B cell (primary cell): ENCODE measurements at regions not wholly inside any gene's neighbourhood (a gene's known extent, or its start where the extent isn't known, plus 50 kb on each side); places are given as distances from the start of the nearest gene placed in this dataset.

Source experiments
- ATAC-seq: fragments of 200-7000 bp; cut with Tn5 transposase; one replicate; pipeline ENCODE4 v1.10.0; 2021; ENCODE audit warnings: low read depth, mild to moderate bottlenecking, moderate number of reproducible peaks, moderate library complexity
- CTCF ChIA-PET: fragments of 350-600 bp; sonication (Branson Sonifier 250); formaldehyde crosslinking; loops from one replicate; lab custom pipeline; 2021; ENCODE audit warnings: antibody characterized with exemption, inconsistent platforms; lab: Charles Lee
- POLR2A ChIA-PET: fragments of 350-600 bp; sonication (Branson Sonifier 250); formaldehyde crosslinking; loops from one replicate; lab custom pipeline; 2021; ENCODE audit warnings: antibody characterized with exemption; lab: Charles Lee
- DNase-seq: peaks from one replicate; pipeline ENCODE4 v3.0.0; 2013
- H2AFZ ChIP-seq: 2 replicates; pipeline ENCODE4 v1.6.1; 2012; ENCODE audit warnings: mild to moderate bottlenecking, low read depth, low read length; ENCODE audit not compliant: insufficient read depth, poor library complexity, severe bottlenecking
- H3K27ac ChIP-seq, 2 donors: 1 replicate in 1 of 2; 2 replicates in 1 of 2; pipeline ENCODE4 v1.5.1; 2012 to 2013; ENCODE audit warnings: low read length in 2 of 2, mild to moderate bottlenecking in 2 of 2, moderate library complexity in 1 of 2
- H3K27me3 ChIP-seq, 4 experiments: fragments of 200-600 bp in 1 of 4; sonication (generic) in 1 of 4; replicated peaks in 1 of 4; 1 replicate in 2 of 4; 2 replicates in 2 of 4; pipeline versions ENCODE4 v1.6.1 to v1.7.0; 2013 to 2016; ENCODE audit warnings: low read length in 3 of 4, mild to moderate bottlenecking in 2 of 4, mixed read lengths in 1 of 4, moderate library complexity in 1 of 4; ENCODE audit not compliant: insufficient read depth in 4 of 4, control insufficient read depth in 3 of 4; ENCODE audit errors: control extremely low read depth in 1 of 4
- H3K36me3 ChIP-seq, 2 experiments: replicated peaks in 1 of 2; 1 replicate in 1 of 2; 2 replicates in 1 of 2; pipeline versions ENCODE4 v1.6.1 to v1.7.1; 2013; ENCODE audit warnings: low read length in 1 of 2; ENCODE audit not compliant: insufficient read depth in 2 of 2, control insufficient read depth in 1 of 2; ENCODE audit errors: control extremely low read depth in 1 of 2, extremely low read depth in 1 of 2
- H3K4me1 ChIP-seq, 2 donors: fragments of 200-600 bp in 1 of 2; sonication (generic) in 1 of 2; 1 replicate in 1 of 2; 2 replicates in 1 of 2; pipeline versions ENCODE4 v1.5.1 to v1.6.1; 2013 to 2017; ENCODE audit warnings: low read length in 2 of 2; ENCODE audit not compliant: control insufficient read depth in 2 of 2, insufficient read depth in 2 of 2
- H3K4me2 ChIP-seq: replicated peaks from 2 replicates; pipeline ENCODE3; 2012; ENCODE audit warnings: mild to moderate bottlenecking, low read depth, low read length; ENCODE audit not compliant: poor library complexity, severe bottlenecking
- H3K4me3 ChIP-seq, 5 experiments: fragments of 200-600 bp in 1 of 5; sonication (generic) in 1 of 5; 1 replicate in 3 of 5; 2 replicates in 2 of 5; pipeline versions ENCODE4 v1.5.1 to v1.7.0; 2011 to 2016; ENCODE audit warnings: low read length in 4 of 5, mild to moderate bottlenecking in 4 of 5, low read depth in 2 of 5, control low read depth in 1 of 5, moderate library complexity in 1 of 5; ENCODE audit not compliant: insufficient read depth in 1 of 5; ENCODE audit errors: control extremely low read depth in 1 of 5, extremely low read depth in 1 of 5
- H3K79me2 ChIP-seq: fragments of 200-600 bp; sonication (generic); one replicate; pipeline ENCODE4 v1.6.0; 2016; ENCODE audit warnings: low read length; ENCODE audit not compliant: control insufficient read depth, insufficient read depth
- H3K9ac ChIP-seq: fragments of 200-600 bp; sonication (generic); 2 replicates; pipeline ENCODE4 v1.6.1; 2017; ENCODE audit warnings: mild to moderate bottlenecking, low read length, moderate library complexity
- H3K9me3 ChIP-seq, 3 donors: one replicate each; pipeline versions ENCODE4 v1.6.1 to v1.7.1; 2013; ENCODE audit warnings: low read length in 2 of 3; ENCODE audit not compliant: control insufficient read depth in 2 of 3, insufficient read depth in 1 of 3; ENCODE audit errors: control extremely low read depth in 1 of 3
- H4K20me1 ChIP-seq: 2 replicates; pipeline ENCODE4 v1.6.0; 2012; ENCODE audit warnings: mild to moderate bottlenecking, low read length; ENCODE audit not compliant: insufficient read depth, control insufficient read depth, poor library complexity, severe bottlenecking
- H3K27ac Mint-ChIP-seq: one replicate; pipeline ENCODE4 v1.8.0; 2021; ENCODE audit warnings: mixed read lengths
- H3K27me3 Mint-ChIP-seq: one replicate; pipeline ENCODE4 v1.8.0; 2021; ENCODE audit warnings: mixed read lengths
- H3K4me1 Mint-ChIP-seq: one replicate; pipeline ENCODE4 v1.8.0; 2021; ENCODE audit warnings: mixed read lengths
- H3K4me3 Mint-ChIP-seq: one replicate; pipeline ENCODE4 v1.8.0; 2021; ENCODE audit warnings: mixed read lengths
- H3K9me3 Mint-ChIP-seq: one replicate; pipeline ENCODE4 v1.8.0; 2022; ENCODE audit warnings: mixed read lengths; ENCODE audit not compliant: insufficient read depth
- EZH2 ChIP-seq: IDR thresholded peaks from 2 replicates; pipeline ENCODE4 v1.6.1; 2012; ENCODE audit warnings: borderline replicate concordance, low read depth, mild to moderate bottlenecking, moderate library complexity, low read length; ENCODE audit not compliant: insufficient read depth, poor library complexity, severe bottlenecking
- WGBS: methylation state at CpG from one replicate; pipeline ENCODE4 v1.1.5; 2013; ENCODE audit warnings: missing lambda C conversion rate; ENCODE audit not compliant: insufficient coverage; 5-methylcytosine and 5-hydroxymethylcytosine counted together
- intact Hi-C: fragments of 100-400 bp; cut with micrococcal nuclease; formaldehyde crosslinking; loops from one replicate; pipeline ENCODE4 v1.10.0; 2022
- TF ChIP-seq, protein P1 (sequence below): fragments of 200-600 bp; IDR thresholded peaks from one replicate; pipeline ENCODE4 v1.8.0; 2022; ENCODE audit warnings: antibody characterized with exemption, mild to moderate bottlenecking

DNA sequence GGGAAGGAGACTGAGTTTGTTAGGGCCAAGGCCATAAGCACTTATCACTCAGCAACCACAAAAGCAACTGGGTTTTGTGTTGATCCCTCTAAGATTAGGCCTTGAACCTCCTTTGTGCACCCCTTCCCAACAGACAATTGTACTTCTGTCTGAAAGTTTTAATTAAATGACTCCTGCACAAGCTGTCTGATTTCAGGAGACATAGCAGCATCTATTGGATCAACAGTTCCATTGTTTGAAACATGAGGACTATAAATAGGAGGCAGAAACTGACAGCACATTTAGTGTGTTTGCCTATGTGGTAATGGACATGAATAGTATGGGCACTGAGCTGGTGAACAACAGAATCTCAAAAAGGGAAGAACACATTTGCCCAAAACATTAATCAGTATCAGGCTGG is 167.3 kb upstream of the KCNJ6 start:
- H3K4me2 ChIP-seq: no peak overlapping the region
- H2AFZ ChIP-seq: no peak overlapping the region
- no peaks in the 10 kb centered on the region for H4K20me1 ChIP-seq
- DNase-seq: no peak
- H3K9ac ChIP-seq: no peak overlapping the region
- intact Hi-C loops: no loop called here
- ChIA-PET POLR2A (no interaction called here), CTCF (no interaction called here)
- H3K4me3 ChIP-seq: no peak overlapping the region
- H3K27ac ChIP-seq: no peak overlapping the region
- H3K9me3 ChIP-seq: no peaks in the 10 kb centered on the region
- H3K79me2 ChIP-seq: no peaks in the 10 kb centered on the region
- H3K36me3 ChIP-seq: no peaks in the 10 kb centered on the region
- no peak overlapping the region for H3K4me3 Mint-ChIP-seq
- no peaks in the 10 kb centered on the region for H3K27me3 ChIP-seq
- no peaks in the 10 kb centered on the region for H3K4me1 ChIP-seq
- TF ChIP-seq EZH2: no peak
- TF ChIP-seq, protein P1, sequence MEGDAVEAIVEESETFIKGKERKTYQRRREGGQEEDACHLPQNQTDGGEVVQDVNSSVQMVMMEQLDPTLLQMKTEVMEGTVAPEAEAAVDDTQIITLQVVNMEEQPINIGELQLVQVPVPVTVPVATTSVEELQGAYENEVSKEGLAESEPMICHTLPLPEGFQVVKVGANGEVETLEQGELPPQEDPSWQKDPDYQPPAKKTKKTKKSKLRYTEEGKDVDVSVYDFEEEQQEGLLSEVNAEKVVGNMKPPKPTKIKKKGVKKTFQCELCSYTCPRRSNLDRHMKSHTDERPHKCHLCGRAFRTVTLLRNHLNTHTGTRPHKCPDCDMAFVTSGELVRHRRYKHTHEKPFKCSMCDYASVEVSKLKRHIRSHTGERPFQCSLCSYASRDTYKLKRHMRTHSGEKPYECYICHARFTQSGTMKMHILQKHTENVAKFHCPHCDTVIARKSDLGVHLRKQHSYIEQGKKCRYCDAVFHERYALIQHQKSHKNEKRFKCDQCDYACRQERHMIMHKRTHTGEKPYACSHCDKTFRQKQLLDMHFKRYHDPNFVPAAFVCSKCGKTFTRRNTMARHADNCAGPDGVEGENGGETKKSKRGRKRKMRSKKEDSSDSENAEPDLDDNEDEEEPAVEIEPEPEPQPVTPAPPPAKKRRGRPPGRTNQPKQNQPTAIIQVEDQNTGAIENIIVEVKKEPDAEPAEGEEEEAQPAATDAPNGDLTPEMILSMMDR: no peak
- no peaks in the 10 kb centered on the region for H3K9me3 Mint-ChIP-seq
- ATAC-seq: no peak
- no peak overlapping the region for H3K27ac Mint-ChIP-seq
- H3K27me3 Mint-ChIP-seq: no peaks in the 10 kb centered on the region
- no peaks in the 10 kb centered on the region for H3K4me1 Mint-ChIP-seq

DNA sequence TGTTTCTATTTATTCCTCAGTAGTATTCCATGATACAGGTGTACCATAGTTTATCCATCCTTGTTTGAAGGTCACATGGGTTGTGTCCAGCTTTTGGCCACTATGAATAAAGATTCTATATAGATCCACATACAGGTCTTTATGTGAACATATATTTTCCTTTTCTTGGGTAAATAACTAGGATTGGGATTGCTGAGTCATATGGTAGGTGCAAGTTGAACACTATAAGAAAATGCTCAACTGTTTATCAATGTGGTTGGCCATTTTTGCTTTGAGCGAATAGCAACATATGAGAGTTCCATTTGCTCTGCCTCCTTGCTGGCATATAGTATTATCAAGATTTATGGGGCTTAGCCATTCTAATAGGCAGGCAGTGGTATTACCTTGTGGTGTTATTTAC is 170.2 kb upstream of the KCNJ15 start:
- H3K4me1 ChIP-seq: no peaks in the 10 kb centered on the region
- no peak overlapping the region for H3K9ac ChIP-seq
- intact Hi-C loops: no loop called here
- Mint-ChIP-seq H3K4me1 (no peaks in the 10 kb centered on the region), H3K27me3 (no peaks in the 10 kb centered on the region), H3K4me3 (no peak overlapping the region), H3K27ac (no peak overlapping the region), H3K9me3 (no peaks in the 10 kb centered on the region)
- TF ChIP-seq EZH2: no peak
- TF ChIP-seq, protein P1: no peak
- no peaks in the 10 kb centered on the region for H3K27me3 ChIP-seq
- ATAC-seq (no peak), DNase-seq (no peak)
- no peak overlapping the region for H3K4me2 ChIP-seq
- ChIA-PET CTCF (no interaction called here), POLR2A (no interaction called here)
- H2AFZ ChIP-seq: no peak overlapping the region
- no peak overlapping the region for H3K4me3 ChIP-seq
- H3K79me2 ChIP-seq: no peaks in the 10 kb centered on the region
- no peaks in the 10 kb centered on the region for H3K9me3 ChIP-seq
- WGBS: no CpG with 5 or more reads among the region's 1 CpG
- no peaks in the 10 kb centered on the region for H4K20me1 ChIP-seq
- no peaks in the 10 kb centered on the region for H3K36me3 ChIP-seq
- H3K27ac ChIP-seq: no peak overlapping the region
